HUES64 (cell line): ENCODE measurements at regions not wholly inside any gene's neighbourhood (a gene's known extent, or its start where the extent isn't known, plus 50 kb on each side); places are given as distances from the start of the nearest gene placed in this dataset.

ENCODE experiments used
- H3K27ac ChIP-seq: 2 replicates; pipeline ENCODE4 v1.7.0; 2013; ENCODE audit warnings: low read depth, low read length, inconsistent platforms
- H3K27me3 ChIP-seq: 2 replicates; pipeline ENCODE4 v1.6.1; 2013; ENCODE audit warnings: mild to moderate bottlenecking, low read length; ENCODE audit not compliant: insufficient read depth
- H3K36me3 ChIP-seq: 2 replicates; pipeline ENCODE4 v1.6.1; 2013; ENCODE audit warnings: mild to moderate bottlenecking, low read length; ENCODE audit not compliant: insufficient read depth
- H3K4me1 ChIP-seq: 2 replicates; pipeline ENCODE4 v1.6.1; 2013; ENCODE audit warnings: mild to moderate bottlenecking, low read length, moderate library complexity; ENCODE audit not compliant: insufficient read depth
- H3K4me3 ChIP-seq: 2 replicates; pipeline ENCODE4 v1.5.1; 2013; ENCODE audit warnings: mild to moderate bottlenecking, low read length, moderate library complexity
- H3K9ac ChIP-seq: 2 replicates; pipeline ENCODE4 v1.6.1; 2013; ENCODE audit warnings: mild to moderate bottlenecking, low read depth, low read length
- H3K9me3 ChIP-seq: 2 replicates; pipeline ENCODE4 v1.6.1; 2013; ENCODE audit warnings: low read depth, low read length; ENCODE audit not compliant: insufficient read depth
- WGBS: fragments of 150-250, 120-280 bp; methylation state at CpG from one replicate; pipeline ENCODE4 v1.1.7; 2013; ENCODE audit warnings: missing lambda C conversion rate; 5-methylcytosine and 5-hydroxymethylcytosine counted together

- Histone ChIP-seq H3K27me3 (no peaks in the 10 kb centered on the region), H3K27ac (no peak overlapping the region), H3K9ac (no peak overlapping the region), H3K4me3 (no peak overlapping the region), H3K9me3 (no peaks in the 10 kb centered on the region), H3K4me1 (no peaks in the 10 kb centered on the region), H3K36me3 (no peaks in the 10 kb centered on the region)
- 86% methylated on average over 5 of the region's 5 CpGs for whole genome bisulfite sequencing
Measured at GRCh38 chr16:7140899-7141298, 191.7 kb upstream of the RBFOX1 start.

- no peak overlapping the region for H3K27ac ChIP-seq
Measured at GRCh38 chr16:7137560-7138330, 194.9 kb upstream of the RBFOX1 start.

GRCh38 chr16:7132465-7132864, 200.2 kb upstream of the RBFOX1 start:
- Histone ChIP-seq H3K27me3 (no peaks in the 10 kb centered on the region), H3K9ac (no peak overlapping the region), H3K27ac (no peak overlapping the region), H3K9me3 (no peaks in the 10 kb centered on the region), H3K4me3 (no peak overlapping the region), H3K4me1 (no peaks in the 10 kb centered on the region), H3K36me3 (no peaks in the 10 kb centered on the region)
- WGBS, result 96% methylated on average over 2 of the region's 2 CpGs

More at GRCh38 chr16:7137560-7138330, 194.9 kb upstream of the RBFOX1 start:
- WGBS, result 78% methylated on average over 8 of the region's 8 CpGs
- no peak overlapping the region for H3K4me3 ChIP-seq
- no peaks in the 10 kb centered on the region for H3K4me1 ChIP-seq
- no peaks in the 10 kb centered on the region for H3K9me3 ChIP-seq
- no peaks in the 10 kb centered on the region for H3K36me3 ChIP-seq
- no peaks in the 10 kb centered on the region for H3K27me3 ChIP-seq
- no peak overlapping the region for H3K9ac ChIP-seq

- WGBS, result 55% methylated on average over 5 of the region's 5 CpGs
- H3K36me3 ChIP-seq, result no peaks in the 10 kb centered on the region
- H3K27ac ChIP-seq, result no peak overlapping the region
- no peaks in the 10 kb centered on the region for H3K4me1 ChIP-seq
- H3K9me3 ChIP-seq, result no peaks in the 10 kb centered on the region
- H3K4me3 ChIP-seq, result no peak overlapping the region
- no peaks in the 10 kb centered on the region for H3K27me3 ChIP-seq
- H3K9ac ChIP-seq, result no peak overlapping the region
Measured at GRCh38 chr16:7124701-7125100, 207.9 kb upstream of the RBFOX1 start.

GRCh38 chr16:7124242-7124641, 208.4 kb upstream of the RBFOX1 start:
- Histone ChIP-seq H3K4me3 (no peak overlapping the region), H3K27me3 (no peaks in the 10 kb centered on the region), H3K4me1 (no peaks in the 10 kb centered on the region), H3K9ac (no peak overlapping the region), H3K36me3 (no peaks in the 10 kb centered on the region), H3K27ac (no peak overlapping the region), H3K9me3 (no peaks in the 10 kb centered on the region)
- WGBS, result 100% methylated on average over 1 of the region's 2 CpGs

- Histone ChIP-seq H3K27me3 (no peaks in the 10 kb centered on the region), H3K4me1 (peaks cover 7% of the 10 kb centered on the region; the same call in 1 of the 2 replicates), H3K27ac (no peak overlapping the region), H3K9ac (no peak overlapping the region), H3K4me3 (no peak overlapping the region), H3K9me3 (no peaks in the 10 kb centered on the region), H3K36me3 (no peaks in the 10 kb centered on the region)
- 92% methylated on average over 3 of the region's 3 CpGs for WGBS
Measured at GRCh38 chr16:7116734-7117133, 215.9 kb upstream of the RBFOX1 start.

GRCh38 chr16:7115898-7116297, 216.7 kb upstream of the RBFOX1 start:
- 94% methylated on average over 5 of the region's 5 CpGs for WGBS
- Histone ChIP-seq H3K4me1 (peaks cover 7% of the 10 kb centered on the region; the same call in 1 of the 2 replicates), H3K27ac (no peak overlapping the region), H3K9me3 (no peaks in the 10 kb centered on the region), H3K27me3 (no peaks in the 10 kb centered on the region), H3K36me3 (no peaks in the 10 kb centered on the region), H3K9ac (no peak overlapping the region), H3K4me3 (no peak overlapping the region)

GRCh38 chr16:7113949-7114348, 218.7 kb upstream of the RBFOX1 start:
- Histone ChIP-seq H3K4me3 (no peak overlapping the region), H3K9ac (no peak overlapping the region), H3K36me3 (no peaks in the 10 kb centered on the region), H3K27ac (no peak overlapping the region), H3K27me3 (no peaks in the 10 kb centered on the region), H3K9me3 (no peaks in the 10 kb centered on the region), H3K4me1 (peaks cover 7% of the 10 kb centered on the region; the same call in 1 of the 2 replicates)
- WGBS, result 100% methylated on average over 1 of the region's 2 CpGs

GRCh38 chr16:7113395-7113794, 219.2 kb upstream of the RBFOX1 start:
- no peak overlapping the region for H3K9ac ChIP-seq
- peaks cover 7% of the 10 kb centered on the region; the same call in 1 of the 2 replicates for H3K4me1 ChIP-seq
- H3K27ac ChIP-seq, result no peak overlapping the region
- no peaks in the 10 kb centered on the region for H3K36me3 ChIP-seq
- H3K4me3 ChIP-seq, result no peak overlapping the region
- no peaks in the 10 kb centered on the region for H3K27me3 ChIP-seq
- H3K9me3 ChIP-seq, result no peaks in the 10 kb centered on the region
- 100% methylated on average over 1 of the region's 2 CpGs for WGBS

GRCh38 chr16:7111265-7111664, 221.4 kb upstream of the RBFOX1 start:
- H3K9me3 ChIP-seq, result no peaks in the 10 kb centered on the region
- WGBS, result 75% methylated on average over 2 of the region's 3 CpGs

GRCh38 chr16:7107436-7107835, 225.2 kb upstream of the RBFOX1 start:
- WGBS, result 97% methylated on average over 3 of the region's 3 CpGs
- no peaks in the 10 kb centered on the region for H3K4me1 ChIP-seq
- H3K9me3 ChIP-seq, result no peaks in the 10 kb centered on the region
- H3K36me3 ChIP-seq, result no peaks in the 10 kb centered on the region
- H3K27me3 ChIP-seq, result no peaks in the 10 kb centered on the region
- H3K4me3 ChIP-seq, result no peak overlapping the region
- no peak overlapping the region for H3K27ac ChIP-seq
- no peak overlapping the region for H3K9ac ChIP-seq

More at GRCh38 chr16:7111265-7111664, 221.4 kb upstream of the RBFOX1 start:
- Histone ChIP-seq H3K27me3 (no peaks in the 10 kb centered on the region), H3K4me3 (no peak overlapping the region), H3K9ac (no peak overlapping the region), H3K27ac (no peak overlapping the region), H3K36me3 (no peaks in the 10 kb centered on the region), H3K4me1 (no peaks in the 10 kb centered on the region)
